ENCODE measurements at regions not wholly inside any gene's neighbourhood (a gene's known extent, or its start where the extent isn't known, plus 50 kb on each side); places are given as distances from the start of the nearest gene placed in this dataset.

DNA sequence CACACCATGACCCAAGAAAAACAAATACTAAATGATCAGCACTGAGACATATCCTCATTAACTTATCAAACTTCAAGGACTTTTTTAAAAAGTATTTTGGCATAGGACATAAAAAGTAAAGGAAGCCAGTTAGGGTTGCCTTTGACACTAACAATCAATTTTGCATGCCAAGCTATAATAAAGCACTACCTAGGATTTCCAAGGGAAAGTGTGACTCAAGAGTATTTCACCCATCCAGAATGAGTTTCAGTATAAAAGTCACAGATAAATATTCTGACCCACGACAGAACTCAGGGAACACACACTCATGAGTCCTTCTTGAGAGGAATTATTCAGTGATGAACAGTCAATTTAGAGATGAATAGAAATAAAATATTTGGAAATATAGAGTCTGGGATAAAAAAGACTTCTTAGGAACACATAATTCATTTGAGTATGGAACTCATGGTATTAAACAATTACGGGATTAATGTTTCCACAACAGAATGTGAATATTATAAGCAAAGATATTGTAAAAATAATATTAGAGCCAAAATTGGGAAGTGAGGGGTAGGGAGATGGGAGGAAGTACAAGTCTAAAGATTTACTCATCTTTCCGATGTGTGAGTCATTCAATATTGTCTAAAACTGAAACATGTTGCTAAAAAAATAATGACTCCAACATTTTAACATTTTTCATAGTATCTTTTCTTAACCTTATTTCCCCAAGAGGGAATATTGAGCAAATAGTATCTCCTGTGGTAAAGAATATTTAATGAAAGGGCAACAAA lies 143.5 kb upstream of the LNX1 start:
- TF ChIP-seq EZH2 (IDR thresholded peaks at IDR 0.05; ENCODE audit: borderline replicate concordance, insufficient read depth, low read length, poor library complexity, severe bottlenecking) = no peak
- TF ChIP-seq, protein P1, sequence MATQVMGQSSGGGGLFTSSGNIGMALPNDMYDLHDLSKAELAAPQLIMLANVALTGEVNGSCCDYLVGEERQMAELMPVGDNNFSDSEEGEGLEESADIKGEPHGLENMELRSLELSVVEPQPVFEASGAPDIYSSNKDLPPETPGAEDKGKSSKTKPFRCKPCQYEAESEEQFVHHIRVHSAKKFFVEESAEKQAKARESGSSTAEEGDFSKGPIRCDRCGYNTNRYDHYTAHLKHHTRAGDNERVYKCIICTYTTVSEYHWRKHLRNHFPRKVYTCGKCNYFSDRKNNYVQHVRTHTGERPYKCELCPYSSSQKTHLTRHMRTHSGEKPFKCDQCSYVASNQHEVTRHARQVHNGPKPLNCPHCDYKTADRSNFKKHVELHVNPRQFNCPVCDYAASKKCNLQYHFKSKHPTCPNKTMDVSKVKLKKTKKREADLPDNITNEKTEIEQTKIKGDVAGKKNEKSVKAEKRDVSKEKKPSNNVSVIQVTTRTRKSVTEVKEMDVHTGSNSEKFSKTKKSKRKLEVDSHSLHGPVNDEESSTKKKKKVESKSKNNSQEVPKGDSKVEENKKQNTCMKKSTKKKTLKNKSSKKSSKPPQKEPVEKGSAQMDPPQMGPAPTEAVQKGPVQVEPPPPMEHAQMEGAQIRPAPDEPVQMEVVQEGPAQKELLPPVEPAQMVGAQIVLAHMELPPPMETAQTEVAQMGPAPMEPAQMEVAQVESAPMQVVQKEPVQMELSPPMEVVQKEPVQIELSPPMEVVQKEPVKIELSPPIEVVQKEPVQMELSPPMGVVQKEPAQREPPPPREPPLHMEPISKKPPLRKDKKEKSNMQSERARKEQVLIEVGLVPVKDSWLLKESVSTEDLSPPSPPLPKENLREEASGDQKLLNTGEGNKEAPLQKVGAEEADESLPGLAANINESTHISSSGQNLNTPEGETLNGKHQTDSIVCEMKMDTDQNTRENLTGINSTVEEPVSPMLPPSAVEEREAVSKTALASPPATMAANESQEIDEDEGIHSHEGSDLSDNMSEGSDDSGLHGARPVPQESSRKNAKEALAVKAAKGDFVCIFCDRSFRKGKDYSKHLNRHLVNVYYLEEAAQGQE (IDR thresholded peaks at IDR 0.05; ENCODE audit: borderline replicate concordance) = no peak
- TF ChIP-seq, protein P2, sequence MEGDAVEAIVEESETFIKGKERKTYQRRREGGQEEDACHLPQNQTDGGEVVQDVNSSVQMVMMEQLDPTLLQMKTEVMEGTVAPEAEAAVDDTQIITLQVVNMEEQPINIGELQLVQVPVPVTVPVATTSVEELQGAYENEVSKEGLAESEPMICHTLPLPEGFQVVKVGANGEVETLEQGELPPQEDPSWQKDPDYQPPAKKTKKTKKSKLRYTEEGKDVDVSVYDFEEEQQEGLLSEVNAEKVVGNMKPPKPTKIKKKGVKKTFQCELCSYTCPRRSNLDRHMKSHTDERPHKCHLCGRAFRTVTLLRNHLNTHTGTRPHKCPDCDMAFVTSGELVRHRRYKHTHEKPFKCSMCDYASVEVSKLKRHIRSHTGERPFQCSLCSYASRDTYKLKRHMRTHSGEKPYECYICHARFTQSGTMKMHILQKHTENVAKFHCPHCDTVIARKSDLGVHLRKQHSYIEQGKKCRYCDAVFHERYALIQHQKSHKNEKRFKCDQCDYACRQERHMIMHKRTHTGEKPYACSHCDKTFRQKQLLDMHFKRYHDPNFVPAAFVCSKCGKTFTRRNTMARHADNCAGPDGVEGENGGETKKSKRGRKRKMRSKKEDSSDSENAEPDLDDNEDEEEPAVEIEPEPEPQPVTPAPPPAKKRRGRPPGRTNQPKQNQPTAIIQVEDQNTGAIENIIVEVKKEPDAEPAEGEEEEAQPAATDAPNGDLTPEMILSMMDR (IDR thresholded peaks at IDR 0.05; ENCODE audit: poor library complexity, severe bottlenecking) = no peak
